ENCODE measurements at regions not wholly inside any gene's neighbourhood (a gene's known extent, or its start where the extent isn't known, plus 50 kb on each side); places are given as distances from the start of the nearest gene placed in this dataset.

DNA sequence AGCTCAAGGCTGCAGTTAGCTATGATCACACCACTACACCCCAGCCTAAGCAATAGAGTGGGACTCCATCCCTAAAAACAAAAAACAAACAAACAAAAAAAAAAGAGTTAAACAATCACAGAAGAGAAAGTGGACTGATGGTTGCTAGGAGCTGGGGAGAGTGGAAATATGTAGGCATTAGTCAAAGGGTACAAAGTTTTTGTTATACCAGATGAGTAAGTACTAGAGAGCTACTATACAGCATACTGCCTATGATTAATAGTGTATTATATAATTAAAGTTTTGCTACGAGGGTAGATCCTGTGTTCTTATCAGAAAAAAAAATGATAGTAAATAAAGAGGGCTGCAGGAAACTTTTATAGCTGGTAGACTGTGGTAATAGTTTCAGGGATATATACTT lies 538.6 kb downstream of the ELAVL2 start:
- Mint-ChIP-seq H3K9me3 (peaks cover 4 to 10% of the 10 kb centered on the region in 2 donors), H3K27ac (no peak overlapping the region), H3K27me3 (ENCODE audit: low read depth in 2 of 2) (no peaks in the 10 kb centered on the region), H3K4me1 (no peaks in the 10 kb centered on the region), H3K36me3 (no peaks in the 10 kb centered on the region), H3K4me3 (no peak overlapping the region)
- ATAC-seq = no peak
- WGBS (ENCODE audit: insufficient coverage) = no CpG with 5 or more reads among the region's 1 CpG
- intact Hi-C loops (cut with micrococcal nuclease) = no loop called here
- H3K27ac ChIP-seq (ENCODE audit: low read length) = no peak overlapping the region
- H3K27me3 ChIP-seq (ENCODE audit: control insufficient read depth, insufficient read depth, low read length) = no peaks in the 10 kb centered on the region
- H3K4me1 ChIP-seq (ENCODE audit: control insufficient read depth, insufficient read depth, low read length) = no peaks in the 10 kb centered on the region
- no peak for DNase-seq
- H3K9me3 ChIP-seq (ENCODE audit: control insufficient read depth, insufficient read depth, low read length) = no peaks in the 10 kb centered on the region
- no peaks in the 10 kb centered on the region for H3K36me3 ChIP-seq (ENCODE audit: control insufficient read depth, insufficient read depth, low read length)
- no peak overlapping the region for H3K4me3 ChIP-seq (ENCODE audit: low read length)
- TF ChIP-seq, protein P1, sequence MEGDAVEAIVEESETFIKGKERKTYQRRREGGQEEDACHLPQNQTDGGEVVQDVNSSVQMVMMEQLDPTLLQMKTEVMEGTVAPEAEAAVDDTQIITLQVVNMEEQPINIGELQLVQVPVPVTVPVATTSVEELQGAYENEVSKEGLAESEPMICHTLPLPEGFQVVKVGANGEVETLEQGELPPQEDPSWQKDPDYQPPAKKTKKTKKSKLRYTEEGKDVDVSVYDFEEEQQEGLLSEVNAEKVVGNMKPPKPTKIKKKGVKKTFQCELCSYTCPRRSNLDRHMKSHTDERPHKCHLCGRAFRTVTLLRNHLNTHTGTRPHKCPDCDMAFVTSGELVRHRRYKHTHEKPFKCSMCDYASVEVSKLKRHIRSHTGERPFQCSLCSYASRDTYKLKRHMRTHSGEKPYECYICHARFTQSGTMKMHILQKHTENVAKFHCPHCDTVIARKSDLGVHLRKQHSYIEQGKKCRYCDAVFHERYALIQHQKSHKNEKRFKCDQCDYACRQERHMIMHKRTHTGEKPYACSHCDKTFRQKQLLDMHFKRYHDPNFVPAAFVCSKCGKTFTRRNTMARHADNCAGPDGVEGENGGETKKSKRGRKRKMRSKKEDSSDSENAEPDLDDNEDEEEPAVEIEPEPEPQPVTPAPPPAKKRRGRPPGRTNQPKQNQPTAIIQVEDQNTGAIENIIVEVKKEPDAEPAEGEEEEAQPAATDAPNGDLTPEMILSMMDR (IDR thresholded peaks at IDR 0.05) = no peak

DNA sequence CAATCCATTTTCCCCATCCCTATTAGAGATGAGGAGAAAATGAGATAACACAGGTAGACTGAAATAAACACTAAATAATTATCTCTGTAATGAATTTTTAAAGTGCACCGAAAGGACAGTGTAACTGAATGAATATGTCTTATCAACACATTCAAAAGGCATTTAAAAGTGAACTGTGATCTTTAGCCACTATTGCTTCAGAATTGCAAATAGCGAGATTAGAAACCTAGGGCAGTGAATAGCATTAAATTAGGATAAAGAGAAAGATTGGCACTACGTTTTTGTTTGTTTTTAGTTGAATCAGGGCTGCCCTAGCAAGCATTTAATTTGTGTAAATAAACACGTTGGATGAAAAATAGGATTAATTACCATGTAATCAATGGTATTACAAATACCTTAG lies 537.5 kb downstream of the ELAVL2 start:
- no peak overlapping the region for H3K4me3 ChIP-seq (ENCODE audit: low read length)
- no peaks in the 10 kb centered on the region for H3K36me3 ChIP-seq (ENCODE audit: control insufficient read depth, insufficient read depth, low read length)
- Mint-ChIP-seq H3K27me3 (ENCODE audit: low read depth in 2 of 2) (no peaks in the 10 kb centered on the region), H3K36me3 (no peaks in the 10 kb centered on the region), H3K27ac (no peak overlapping the region), H3K4me3 (no peak overlapping the region), H3K4me1 (no peaks in the 10 kb centered on the region), H3K9me3 (peaks cover 4 to 10% of the 10 kb centered on the region in 2 donors)
- no peak for ATAC-seq
- H3K27ac ChIP-seq (ENCODE audit: low read length) = no peak overlapping the region
- no peaks in the 10 kb centered on the region for H3K4me1 ChIP-seq (ENCODE audit: control insufficient read depth, insufficient read depth, low read length)
- H3K27me3 ChIP-seq (ENCODE audit: control insufficient read depth, insufficient read depth, low read length) = no peaks in the 10 kb centered on the region
- DNase-seq = no peak
- 52% methylated on average over 2 of the region's 4 CpGs for WGBS (ENCODE audit: insufficient coverage)
- no peaks in the 10 kb centered on the region for H3K9me3 ChIP-seq (ENCODE audit: control insufficient read depth, insufficient read depth, low read length)
- intact Hi-C loops (cut with micrococcal nuclease) = no loop called here
- TF ChIP-seq, protein P1 (IDR thresholded peaks at IDR 0.05) = no peak

DNA sequence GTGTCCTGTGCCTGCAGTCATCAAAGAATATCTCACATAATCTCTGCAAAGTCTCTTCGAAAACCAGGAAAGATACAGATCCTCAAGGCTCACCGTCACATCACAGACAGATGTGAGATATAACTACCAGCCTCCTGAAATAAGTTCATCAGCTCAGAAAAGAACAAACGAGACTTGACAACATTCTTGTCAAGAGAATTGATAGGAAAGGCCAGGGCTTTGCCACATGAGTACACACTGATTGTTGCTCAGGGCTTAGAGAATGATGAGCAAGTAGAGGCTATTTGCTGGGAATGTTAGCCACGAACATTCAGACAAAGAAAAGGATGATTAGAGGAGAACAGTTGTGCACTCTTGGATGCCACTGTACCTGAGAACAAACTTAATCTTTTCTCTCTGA lies 535.1 kb downstream of the ELAVL2 start:
- Histone ChIP-seq H3K27me3 (ENCODE audit: control insufficient read depth, insufficient read depth, low read length) (no peaks in the 10 kb centered on the region), H3K4me3 (ENCODE audit: low read length) (no peak overlapping the region), H3K9me3 (ENCODE audit: control insufficient read depth, insufficient read depth, low read length) (no peaks in the 10 kb centered on the region), H3K4me1 (ENCODE audit: control insufficient read depth, insufficient read depth, low read length) (no peaks in the 10 kb centered on the region), H3K36me3 (ENCODE audit: control insufficient read depth, insufficient read depth, low read length) (no peaks in the 10 kb centered on the region), H3K27ac (ENCODE audit: low read length) (no peak overlapping the region)
- H3K27ac Mint-ChIP-seq = no peak overlapping the region
- DNase-seq (no peak), ATAC-seq (no peak)
- H3K27me3 Mint-ChIP-seq (ENCODE audit: low read depth in 2 of 2) = no peaks in the 10 kb centered on the region
- intact Hi-C loops (cut with micrococcal nuclease) = no loop called here
- no peak overlapping the region for H3K4me3 Mint-ChIP-seq
- TF ChIP-seq, protein P1 (IDR thresholded peaks at IDR 0.05) = no peak
- no peaks in the 10 kb centered on the region for H3K36me3 Mint-ChIP-seq
- peaks cover 10 to 16% of the 10 kb centered on the region in 2 donors for H3K9me3 Mint-ChIP-seq
- WGBS (ENCODE audit: insufficient coverage) = 75% methylated on average over 4 of the region's 4 CpGs
- H3K4me1 Mint-ChIP-seq = no peaks in the 10 kb centered on the region

DNA sequence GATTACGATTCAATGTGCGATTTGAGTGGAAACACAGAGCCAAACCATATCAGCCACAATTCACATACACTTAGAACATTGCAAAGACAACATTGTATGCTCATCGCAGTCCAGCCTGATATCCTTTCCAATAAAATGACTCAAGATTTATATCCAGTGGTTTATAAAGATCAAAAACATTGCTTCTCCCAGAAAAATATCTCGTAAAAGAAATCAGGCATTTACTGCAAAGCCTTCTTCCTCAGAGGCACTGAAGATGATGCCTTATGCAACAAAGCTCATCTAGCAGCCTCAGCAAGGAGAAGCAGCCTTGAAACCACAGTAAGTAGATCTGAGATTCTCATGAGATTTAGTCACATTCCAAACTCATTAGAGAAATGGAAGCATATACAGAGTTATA lies 523.8 kb downstream of the ELAVL2 start:
- H3K4me3 Mint-ChIP-seq = no peak overlapping the region
- no peaks in the 10 kb centered on the region for H3K27me3 Mint-ChIP-seq (ENCODE audit: low read depth in 2 of 2)
- DNase-seq (no peak), ATAC-seq (no peak)
- no peaks in the 10 kb centered on the region for H3K9me3 ChIP-seq (ENCODE audit: control insufficient read depth, insufficient read depth, low read length)
- peaks cover 11 to 17% of the 10 kb centered on the region in 2 donors for H3K9me3 Mint-ChIP-seq
- no peaks in the 10 kb centered on the region for H3K27me3 ChIP-seq (ENCODE audit: control insufficient read depth, insufficient read depth, low read length)
- TF ChIP-seq, protein P1 (IDR thresholded peaks at IDR 0.05) = no peak
- intact Hi-C loops (cut with micrococcal nuclease) = no loop called here
- H3K27ac ChIP-seq (ENCODE audit: low read length) = no peak overlapping the region
- H3K27ac Mint-ChIP-seq = no peak overlapping the region
- H3K36me3 Mint-ChIP-seq = no peaks in the 10 kb centered on the region
- no peaks in the 10 kb centered on the region for H3K4me1 ChIP-seq (ENCODE audit: control insufficient read depth, insufficient read depth, low read length)
- H3K4me3 ChIP-seq (ENCODE audit: low read length) = no peak overlapping the region
- no peaks in the 10 kb centered on the region for H3K4me1 Mint-ChIP-seq
- WGBS (ENCODE audit: insufficient coverage) = 85% methylated on average over 4 of the region's 4 CpGs
- no peaks in the 10 kb centered on the region for H3K36me3 ChIP-seq (ENCODE audit: control insufficient read depth, insufficient read depth, low read length)
